ENCODE measurements at regions not wholly inside any gene's neighbourhood (a gene's known extent, or its start where the extent isn't known, plus 50 kb on each side); places are given as distances from the start of the nearest gene placed in this dataset.

DNA sequence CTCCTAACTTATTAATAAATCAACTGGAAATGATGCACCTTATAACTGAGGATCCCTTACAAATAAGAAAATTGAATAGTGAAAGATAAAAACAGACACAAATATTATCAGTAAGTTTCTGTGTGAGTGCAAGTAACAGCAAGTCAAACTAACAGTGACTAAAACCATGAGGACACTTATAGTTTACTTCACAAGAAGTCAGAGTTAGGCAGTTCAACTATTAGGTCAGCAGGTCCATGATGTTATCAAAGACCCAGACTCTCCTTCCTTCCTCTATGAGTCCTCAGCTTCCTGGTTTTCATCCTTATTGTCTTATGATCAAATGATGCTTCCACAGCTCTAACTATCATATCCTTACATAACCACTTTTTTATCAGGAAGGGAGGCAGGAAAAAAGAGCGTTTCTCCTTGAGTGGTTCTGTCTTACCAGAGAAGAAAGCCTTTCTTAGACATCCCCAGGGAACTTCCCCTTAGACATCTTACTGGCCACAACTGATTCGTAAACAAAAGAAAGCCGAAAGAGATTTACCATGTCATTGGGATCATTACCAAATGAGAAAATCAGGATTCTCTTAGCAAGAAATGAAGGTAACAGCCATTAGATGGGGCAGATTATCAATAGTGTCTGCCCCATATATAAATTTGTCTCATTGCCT, 114.3 kb upstream of the LRFN2 start:
- no peak for FAIRE-seq
- no peaks in the 10 kb centered on the region for H4K20me1 ChIP-seq (ENCODE audit: insufficient read depth, low read length)
- no peaks in the 10 kb centered on the region for H3K79me2 ChIP-seq (ENCODE audit: insufficient read depth, low read length)
- H3K27me3 Mint-ChIP-seq (ENCODE audit: low read depth, unreplicated experiment) = peaks cover 19% of the 10 kb centered on the region
- no peak overlapping the region for H3K4me2 ChIP-seq (ENCODE audit: low read length)
- DNase-seq (ENCODE audit: low read depth) = no peak
- no peak overlapping the region for H3K4me3 Mint-ChIP-seq (ENCODE audit: unreplicated experiment)
- no peak overlapping the region for H3K27ac Mint-ChIP-seq (ENCODE audit: unreplicated experiment)
- H3K4me3 ChIP-seq (ENCODE audit: insufficient read depth, low read depth, low read length) = no peak overlapping the region
- no peak overlapping the region for H2AFZ ChIP-seq (ENCODE audit: low read depth, low read length)
- no peak overlapping the region for H3K27ac ChIP-seq (ENCODE audit: low read depth, low read length)
- H3K9me3 ChIP-seq (ENCODE audit: insufficient read depth, low read depth, low read length) = no peaks in the 10 kb centered on the region
- H3K9ac ChIP-seq (ENCODE audit: low read length) = no peak overlapping the region
- peaks cover 11% of the 10 kb centered on the region for H3K27me3 ChIP-seq (ENCODE audit: insufficient read depth, low read length)
- no peaks in the 10 kb centered on the region for H3K36me3 Mint-ChIP-seq (ENCODE audit: low read depth, unreplicated experiment)
- no peaks in the 10 kb centered on the region for H3K36me3 ChIP-seq (ENCODE audit: insufficient read depth, low read length)
- peaks cover 2% of the 10 kb centered on the region for H3K4me1 Mint-ChIP-seq (ENCODE audit: low read depth, unreplicated experiment)
- peaks cover 2% of the 10 kb centered on the region for H3K9me3 Mint-ChIP-seq (ENCODE audit: unreplicated experiment)
- TF ChIP-seq, protein P1, sequence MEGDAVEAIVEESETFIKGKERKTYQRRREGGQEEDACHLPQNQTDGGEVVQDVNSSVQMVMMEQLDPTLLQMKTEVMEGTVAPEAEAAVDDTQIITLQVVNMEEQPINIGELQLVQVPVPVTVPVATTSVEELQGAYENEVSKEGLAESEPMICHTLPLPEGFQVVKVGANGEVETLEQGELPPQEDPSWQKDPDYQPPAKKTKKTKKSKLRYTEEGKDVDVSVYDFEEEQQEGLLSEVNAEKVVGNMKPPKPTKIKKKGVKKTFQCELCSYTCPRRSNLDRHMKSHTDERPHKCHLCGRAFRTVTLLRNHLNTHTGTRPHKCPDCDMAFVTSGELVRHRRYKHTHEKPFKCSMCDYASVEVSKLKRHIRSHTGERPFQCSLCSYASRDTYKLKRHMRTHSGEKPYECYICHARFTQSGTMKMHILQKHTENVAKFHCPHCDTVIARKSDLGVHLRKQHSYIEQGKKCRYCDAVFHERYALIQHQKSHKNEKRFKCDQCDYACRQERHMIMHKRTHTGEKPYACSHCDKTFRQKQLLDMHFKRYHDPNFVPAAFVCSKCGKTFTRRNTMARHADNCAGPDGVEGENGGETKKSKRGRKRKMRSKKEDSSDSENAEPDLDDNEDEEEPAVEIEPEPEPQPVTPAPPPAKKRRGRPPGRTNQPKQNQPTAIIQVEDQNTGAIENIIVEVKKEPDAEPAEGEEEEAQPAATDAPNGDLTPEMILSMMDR (IDR thresholded peaks at IDR 0.05; ENCODE audit: insufficient read depth, low read depth, low read length) = no peak
- TF ChIP-seq EZH2 (IDR thresholded peaks at IDR 0.05; ENCODE audit: insufficient read depth, low read length) = no peak
- H3K4me1 ChIP-seq (ENCODE audit: insufficient read depth, low read length) = no peaks in the 10 kb centered on the region

DNA sequence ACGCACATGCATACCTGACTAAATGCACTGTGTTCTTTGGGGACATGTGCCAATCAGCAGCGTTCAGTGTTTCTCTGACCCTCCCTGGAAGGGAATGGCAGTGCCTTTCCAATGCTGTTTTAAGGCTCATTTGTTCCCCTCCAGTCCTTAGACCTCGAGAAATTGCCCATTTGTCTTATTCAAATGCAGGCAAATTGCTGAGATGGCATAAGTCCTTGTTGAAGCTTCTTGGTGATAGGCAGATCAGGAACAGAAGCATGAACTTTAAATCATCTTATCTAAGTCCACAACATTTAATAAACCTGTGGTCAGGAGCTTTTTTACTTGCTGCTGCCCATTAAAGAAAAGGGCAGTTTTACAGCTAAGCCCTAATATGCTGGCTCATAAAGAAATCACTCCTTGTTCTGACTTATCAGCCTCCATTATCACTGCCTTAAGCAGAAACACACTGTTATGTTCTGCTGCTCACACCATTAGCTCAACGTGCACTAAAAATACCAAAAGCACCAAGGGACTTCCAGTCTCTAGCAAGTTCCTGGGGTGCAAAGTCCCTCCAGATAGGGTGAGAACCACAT, 112.9 kb upstream of the LRFN2 start:
- Histone ChIP-seq H3K4me1 (ENCODE audit: insufficient read depth, low read length) (no peaks in the 10 kb centered on the region), H4K20me1 (ENCODE audit: insufficient read depth, low read length) (no peaks in the 10 kb centered on the region), H3K27me3 (ENCODE audit: insufficient read depth, low read length) (peaks cover 14% of the 10 kb centered on the region), H3K4me3 (ENCODE audit: insufficient read depth, low read depth, low read length) (no peak overlapping the region), H3K36me3 (ENCODE audit: insufficient read depth, low read length) (no peaks in the 10 kb centered on the region), H2AFZ (ENCODE audit: low read depth, low read length) (no peak overlapping the region), H3K4me2 (ENCODE audit: low read length) (no peak overlapping the region), H3K9ac (ENCODE audit: low read length) (no peak overlapping the region), H3K79me2 (ENCODE audit: insufficient read depth, low read length) (no peaks in the 10 kb centered on the region), H3K27ac (ENCODE audit: low read depth, low read length) (no peak overlapping the region), H3K9me3 (ENCODE audit: insufficient read depth, low read depth, low read length) (no peaks in the 10 kb centered on the region)
- Mint-ChIP-seq H3K27ac (ENCODE audit: unreplicated experiment) (no peak overlapping the region), H3K9me3 (ENCODE audit: unreplicated experiment) (peaks cover 2% of the 10 kb centered on the region), H3K36me3 (ENCODE audit: low read depth, unreplicated experiment) (no peaks in the 10 kb centered on the region), H3K27me3 (ENCODE audit: low read depth, unreplicated experiment) (peaks cover 22% of the 10 kb centered on the region), H3K4me1 (ENCODE audit: low read depth, unreplicated experiment) (peaks cover 2% of the 10 kb centered on the region), H3K4me3 (ENCODE audit: unreplicated experiment) (no peak overlapping the region)
- FAIRE-seq (no peak), DNase-seq (ENCODE audit: low read depth) (no peak)
- TF ChIP-seq, protein P1 (IDR thresholded peaks at IDR 0.05; ENCODE audit: insufficient read depth, low read depth, low read length) = no peak
- TF ChIP-seq EZH2 (IDR thresholded peaks at IDR 0.05; ENCODE audit: insufficient read depth, low read length) = no peak

Measured in astrocyte (in vitro differentiated cells and primary cell).